BJ (cell line): ENCODE measurements at regions not wholly inside any gene's neighbourhood (a gene's known extent, or its start where the extent isn't known, plus 50 kb on each side); places are given as distances from the start of the nearest gene placed in this dataset.

Experiments used
- CTCF ChIA-PET: fragments of 350-600 bp; formaldehyde crosslinking; extraction: SDS; loops from one replicate; lab custom pipeline; 2021; ENCODE audit warnings: antibody characterized with exemption, inconsistent platforms; lab: Yijun Ruan, JAX
- POLR2A ChIA-PET: fragments of 300-600 bp; sonication (Branson Sonifier 250); formaldehyde crosslinking; extraction: SDS; loops from one replicate; lab custom pipeline; 2021; ENCODE audit warnings: antibody characterized with exemption; lab: Charles Lee
- DNase-seq: peaks from one replicate; pipeline ENCODE4 v3.0.0-alpha.2; 2011; ENCODE audit warnings: low read depth
- H3K27me3 ChIP-seq: 2 replicates; pipeline ENCODE4 v1.6.0; 2011; ENCODE audit warnings: low read length; ENCODE audit not compliant: control insufficient read depth, insufficient read depth
- H3K36me3 ChIP-seq: 2 replicates; pipeline ENCODE4 v1.5.1; 2011; ENCODE audit warnings: low read length; ENCODE audit not compliant: control insufficient read depth, insufficient read depth
- H3K4me3 ChIP-seq: 2 replicates; pipeline ENCODE4 v1.5.1; 2011; ENCODE audit warnings: low read depth, mild to moderate bottlenecking, control low read depth, low read length
- TF ChIP-seq, protein P1 (sequence below): IDR thresholded peaks from 2 replicates; pipeline ENCODE4 v1.5.1; 2011; ENCODE audit warnings: low read depth, mild to moderate bottlenecking, control low read depth, inconsistent platforms, low read length, moderate library complexity; ENCODE audit not compliant: insufficient read depth

DNA sequence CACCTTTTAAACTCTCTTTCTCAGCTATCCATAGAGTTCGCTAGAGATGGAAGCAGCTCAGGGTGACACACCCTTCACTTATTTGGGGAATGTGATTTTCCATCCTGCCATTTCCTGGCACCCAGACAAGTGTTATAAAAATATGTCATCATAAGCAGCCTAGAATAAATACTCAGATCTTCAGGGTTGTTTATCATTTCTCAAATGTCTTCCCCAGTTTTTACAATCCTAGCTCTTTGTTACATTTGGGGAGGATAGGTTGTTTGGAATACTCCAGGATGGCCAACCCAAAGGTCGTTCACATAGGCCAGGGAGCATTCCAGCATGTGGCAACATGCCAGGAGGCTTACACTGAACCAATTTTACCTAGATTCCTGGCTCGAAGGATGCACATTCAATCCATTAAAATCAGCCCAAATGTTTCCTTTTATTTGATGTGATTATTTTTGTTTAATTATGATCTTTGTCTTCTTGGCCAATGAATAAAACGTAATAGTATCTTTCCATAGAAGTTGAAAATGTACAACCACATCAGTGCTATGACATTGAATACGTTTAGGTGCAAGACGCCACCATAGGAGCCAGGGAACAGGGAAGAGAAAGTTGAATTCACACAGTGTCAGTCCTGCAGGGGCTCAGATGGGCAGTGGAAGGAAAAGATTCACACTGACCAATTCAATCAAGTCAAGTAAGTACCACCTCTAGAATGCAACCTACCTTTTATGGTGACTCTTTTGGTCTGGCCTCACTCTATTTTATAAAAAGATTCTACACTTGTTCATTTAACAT is 537.7 kb upstream of the MDFIC2 start:
- ChIA-PET POLR2A (no interaction called here), CTCF (interaction anchor here (1.0 kb wide), 1 partner anchor 10 kb away, joined by 3 read pairs; no protein-coding TSS in a partner anchor)
- TF ChIP-seq, protein P1, sequence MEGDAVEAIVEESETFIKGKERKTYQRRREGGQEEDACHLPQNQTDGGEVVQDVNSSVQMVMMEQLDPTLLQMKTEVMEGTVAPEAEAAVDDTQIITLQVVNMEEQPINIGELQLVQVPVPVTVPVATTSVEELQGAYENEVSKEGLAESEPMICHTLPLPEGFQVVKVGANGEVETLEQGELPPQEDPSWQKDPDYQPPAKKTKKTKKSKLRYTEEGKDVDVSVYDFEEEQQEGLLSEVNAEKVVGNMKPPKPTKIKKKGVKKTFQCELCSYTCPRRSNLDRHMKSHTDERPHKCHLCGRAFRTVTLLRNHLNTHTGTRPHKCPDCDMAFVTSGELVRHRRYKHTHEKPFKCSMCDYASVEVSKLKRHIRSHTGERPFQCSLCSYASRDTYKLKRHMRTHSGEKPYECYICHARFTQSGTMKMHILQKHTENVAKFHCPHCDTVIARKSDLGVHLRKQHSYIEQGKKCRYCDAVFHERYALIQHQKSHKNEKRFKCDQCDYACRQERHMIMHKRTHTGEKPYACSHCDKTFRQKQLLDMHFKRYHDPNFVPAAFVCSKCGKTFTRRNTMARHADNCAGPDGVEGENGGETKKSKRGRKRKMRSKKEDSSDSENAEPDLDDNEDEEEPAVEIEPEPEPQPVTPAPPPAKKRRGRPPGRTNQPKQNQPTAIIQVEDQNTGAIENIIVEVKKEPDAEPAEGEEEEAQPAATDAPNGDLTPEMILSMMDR: no peak
- Histone ChIP-seq H3K27me3 (no peaks in the 10 kb centered on the region), H3K36me3 (no peaks in the 10 kb centered on the region), H3K4me3 (no peak overlapping the region)
- peak; percentile 77 for DNase-seq

DNA sequence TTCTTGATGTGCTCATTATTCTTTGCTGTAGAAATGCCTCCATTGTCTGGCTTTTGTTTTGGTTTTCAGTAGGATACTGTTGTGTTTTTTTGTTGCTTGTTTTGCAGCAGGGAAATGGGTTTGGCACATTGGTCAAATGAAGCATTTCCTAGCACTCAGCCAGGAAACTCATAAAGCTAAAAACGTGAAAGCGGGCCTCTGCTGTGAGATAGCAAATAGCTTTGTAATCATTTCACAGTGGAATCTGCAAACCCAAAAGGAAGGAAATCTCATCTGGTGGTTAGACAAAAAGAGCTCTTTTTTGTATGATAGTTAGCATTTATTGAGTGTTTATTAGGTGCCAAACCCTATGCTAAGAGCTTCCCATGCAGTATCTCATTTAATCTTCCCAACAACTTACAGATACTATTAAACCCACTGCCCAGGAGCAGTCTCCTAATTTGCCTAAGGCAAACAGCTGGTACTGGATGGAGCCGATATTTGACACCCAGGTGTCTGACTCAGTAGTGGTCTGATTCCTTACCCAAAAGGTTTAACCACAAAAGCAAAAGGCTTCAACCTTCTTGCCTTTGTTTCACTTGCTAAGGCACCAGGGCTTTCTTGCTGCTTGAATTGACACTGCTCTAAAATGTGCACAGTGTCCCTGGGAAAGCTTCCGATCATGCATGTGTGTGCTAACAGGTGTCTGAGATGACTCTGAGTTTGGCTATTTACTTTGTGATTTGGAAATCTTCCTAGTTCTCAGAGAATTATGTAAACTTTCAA is 527.9 kb upstream of the MDFIC2 start:
- ChIA-PET CTCF (interaction anchor here (0.8 kb wide), 1 partner anchor 9 kb away, joined by 3 read pairs; no protein-coding TSS in a partner anchor), POLR2A (no interaction called here)
- Histone ChIP-seq H3K27me3 (no peaks in the 10 kb centered on the region), H3K36me3 (no peaks in the 10 kb centered on the region), H3K4me3 (no peak overlapping the region)
- TF ChIP-seq, protein P1: no peak
- DNase-seq: no peak

DNA sequence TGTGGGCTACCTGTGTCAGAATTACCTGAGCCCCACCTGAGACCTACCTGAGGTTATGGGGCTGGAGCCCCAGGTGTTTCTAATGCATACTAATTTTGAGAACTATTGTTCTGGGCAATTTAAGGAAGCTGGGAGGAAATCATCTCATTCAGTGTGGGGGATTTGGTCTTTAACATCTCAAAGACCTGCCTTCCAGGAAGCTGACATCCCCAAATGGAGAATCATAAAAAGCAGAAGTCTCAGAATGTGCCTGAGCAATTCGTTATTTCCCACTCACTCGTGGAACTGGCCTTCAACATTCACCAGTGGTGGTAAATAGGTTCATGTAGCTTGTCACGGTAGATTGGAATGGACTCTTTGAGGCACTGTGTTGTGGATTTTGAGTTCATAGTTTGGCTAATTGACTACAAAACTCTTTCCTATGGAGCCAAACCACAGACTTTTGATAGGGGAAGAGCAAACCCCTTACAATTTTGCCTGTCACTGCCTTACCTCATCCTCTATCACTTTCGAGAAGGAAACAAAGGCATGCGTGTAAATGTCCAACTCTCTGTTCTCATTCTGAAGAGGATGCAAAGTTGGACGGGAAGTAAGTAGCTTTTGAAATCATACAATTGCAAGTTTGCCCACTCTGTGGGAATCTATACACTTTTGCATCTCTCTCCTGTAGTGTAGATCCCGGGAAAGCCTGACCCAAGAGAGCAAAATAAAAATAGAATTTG is 521.0 kb upstream of the MDFIC2 start:
- DNase-seq: no peak
- no peak overlapping the region for H3K4me3 ChIP-seq
- no peaks in the 10 kb centered on the region for H3K36me3 ChIP-seq
- H3K27me3 ChIP-seq: no peaks in the 10 kb centered on the region
- ChIA-PET POLR2A (no interaction called here), CTCF (interaction anchor here (0.6 kb wide), 1 partner anchor 60 kb away, joined by 4 read pairs; no protein-coding TSS in a partner anchor)
- TF ChIP-seq, protein P1: no peak

DNA sequence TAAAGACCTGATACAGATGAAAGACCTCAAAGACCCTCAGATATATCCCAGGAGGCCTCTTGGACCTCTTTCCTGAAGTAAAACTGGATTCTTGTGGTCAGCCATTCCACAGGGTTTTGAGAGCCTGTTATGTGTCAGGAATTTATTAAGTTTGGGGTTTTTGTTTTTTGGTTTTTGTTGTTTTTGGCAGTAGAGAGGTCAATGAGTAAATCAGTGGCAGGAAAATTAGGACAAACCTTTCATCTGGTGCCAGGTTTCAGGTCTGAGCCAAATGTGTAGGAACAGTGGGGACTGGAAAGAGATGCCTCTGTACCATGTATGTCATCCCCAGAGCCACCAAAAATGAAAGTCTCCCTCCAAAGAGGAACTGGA is 520.4 kb upstream of the MDFIC2 start:
- no peak overlapping the region for H3K4me3 ChIP-seq
- TF ChIP-seq, protein P1: no peak
- no peak for DNase-seq
- no peaks in the 10 kb centered on the region for H3K27me3 ChIP-seq
- POLR2A ChIA-PET: interaction anchor here (0.6 kb wide), 1 partner anchor 294 kb away, joined by 3 read pairs; no protein-coding TSS in a partner anchor
- CTCF ChIA-PET: interaction anchor here (0.6 kb wide), 1 partner anchor 59 kb away, joined by 4 read pairs; no protein-coding TSS in a partner anchor
- H3K36me3 ChIP-seq: no peaks in the 10 kb centered on the region
